ENCODE measurements at regions not wholly inside any gene's neighbourhood (a gene's known extent, or its start where the extent isn't known, plus 50 kb on each side); places are given as distances from the start of the nearest gene placed in this dataset.
A peak's percentile ranks its signal among the peaks of the same experiment; 100 is the strongest.

- H3K27ac ChIP-seq: peak overlapping the region; percentile 97 to 100 (median 99)
- no peaks in the 10 kb centered on the region for H3K9me3 ChIP-seq
- WGBS, 2 donors: 92 to 93% methylated on average over 3 of the region's 3 CpGs
- TF ChIP-seq CTCF (IDR thresholded peaks at IDR 0.05): no peak
- H3K36me3 ChIP-seq: no peaks in the 10 kb centered on the region
- no peaks in the 10 kb centered on the region for H3K27me3 ChIP-seq
- intact Hi-C loops (cut with DNase I): loop anchor here (10.0 kb wide), 1 partner anchor 92 kb away; no protein-coding TSS in a partner anchor
- peaks cover 50 to 80% of the 10 kb centered on the region in 2 donors for H3K4me1 ChIP-seq
- no peak for DNase-seq
- H3K4me3 ChIP-seq (replicated peaks in 1 of 3): no peak overlapping the region
Observed at GRCh38 chr7:130902755-130903357, 168.8 kb upstream of the KLF14 start.

DNA sequence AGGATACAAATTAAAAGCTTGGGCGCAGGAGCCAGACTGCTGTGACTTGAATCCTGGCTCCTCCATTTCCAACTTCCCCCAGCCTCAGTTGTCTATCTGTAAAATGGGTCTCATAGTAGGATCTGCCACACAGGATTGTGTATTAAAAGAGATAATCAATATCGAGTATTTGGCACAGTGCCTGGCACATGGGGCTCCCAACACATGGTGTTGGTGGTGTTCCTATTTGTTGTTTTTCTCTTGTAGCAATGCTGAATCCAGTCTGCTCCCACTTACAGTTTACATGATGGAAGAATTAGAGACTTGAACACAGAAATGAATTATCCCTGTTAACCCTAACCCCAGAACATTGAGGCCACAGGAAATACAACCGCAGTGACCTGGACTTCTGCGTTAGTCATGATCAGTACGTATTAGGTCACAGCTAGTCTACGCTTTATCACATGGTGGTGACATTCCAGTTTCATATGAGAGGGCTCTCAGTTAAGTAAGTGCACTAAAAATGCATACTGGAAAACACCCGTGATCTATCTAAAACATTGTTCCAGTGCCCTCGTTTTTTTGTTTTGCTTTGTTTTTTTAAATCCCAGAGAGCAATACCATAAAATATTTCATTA lies 169.5 kb upstream of the KLF14 start:
- peaks cover 45 to 74% of the 10 kb centered on the region in 2 donors for H3K4me1 ChIP-seq
- intact Hi-C loops (cut with DNase I): loop anchor here (10.0 kb wide), 1 partner anchor 91 kb away; no protein-coding TSS in a partner anchor
- peak overlapping the region; percentile 97 to 100 (median 99) for H3K27ac ChIP-seq
- TF ChIP-seq POLR2A (IDR thresholded peaks at IDR 0.05): no peak
- no peaks in the 10 kb centered on the region for H3K27me3 ChIP-seq
- no peaks in the 10 kb centered on the region for H3K9me3 ChIP-seq
- 79 to 85% methylated on average over 8 of the region's 8 CpGs for WGBS, 2 donors
- no peaks in the 10 kb centered on the region for H3K36me3 ChIP-seq
- DNase-seq: no peak
- no peak overlapping the region for H3K4me3 ChIP-seq (replicated peaks in 1 of 3)

GRCh38 chr7:130904031-130904757 lies 170.2 kb upstream of the KLF14 start:
- H3K27me3 ChIP-seq: no peaks in the 10 kb centered on the region
- H3K27ac ChIP-seq: peak overlapping the region; percentile 97 to 100 (median 99)
- no peaks in the 10 kb centered on the region for H3K9me3 ChIP-seq
- 77 to 86% methylated on average over 9 of the region's 9 CpGs for WGBS, 2 donors
- no peak overlapping the region for H3K4me3 ChIP-seq (replicated peaks in 1 of 3)
- intact Hi-C loops (cut with DNase I): loop anchor here (10.0 kb wide), 1 partner anchor 91 kb away; no protein-coding TSS in a partner anchor
- H3K4me1 ChIP-seq: peaks cover 38 to 68% of the 10 kb centered on the region in 2 donors
- DNase-seq: no peak
- no peaks in the 10 kb centered on the region for H3K36me3 ChIP-seq
- TF ChIP-seq CTCF (IDR thresholded peaks at IDR 0.05): no peak
- no peak for TF ChIP-seq POLR2A (IDR thresholded peaks at IDR 0.05)

DNA sequence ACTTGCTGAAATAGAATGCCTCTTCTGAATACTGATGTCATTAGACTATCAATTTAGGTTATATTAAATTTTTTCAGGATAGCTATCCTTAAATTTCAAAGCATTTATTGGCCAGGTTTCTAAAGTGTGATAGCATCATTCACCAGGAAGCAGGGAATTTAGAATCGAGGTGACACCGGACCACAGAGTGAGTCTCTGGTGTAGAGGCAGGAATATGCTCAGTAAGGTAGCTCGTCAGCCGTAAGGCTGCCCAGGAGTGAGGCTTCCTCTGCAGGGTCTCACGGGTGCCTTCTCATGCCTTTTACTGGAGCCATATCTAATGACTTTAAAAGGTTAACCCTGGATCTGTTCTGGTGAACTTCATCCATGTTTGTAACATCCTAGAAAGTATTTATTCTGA lies 170.8 kb upstream of the KLF14 start:
- 79 to 91% methylated on average over 5 of the region's 5 CpGs for WGBS, 2 donors
- H3K36me3 ChIP-seq: no peaks in the 10 kb centered on the region
- intact Hi-C loops (cut with DNase I): loop anchor here (10.0 kb wide), 1 partner anchor 90 kb away; no protein-coding TSS in a partner anchor

More for the DNA sequence above, 170.8 kb upstream of the KLF14 start:
- no peak for DNase-seq
- H3K27ac ChIP-seq: peak overlapping the region; percentile 97 to 100 (median 99)
- H3K27me3 ChIP-seq: no peaks in the 10 kb centered on the region
- no peaks in the 10 kb centered on the region for H3K9me3 ChIP-seq
- H3K4me1 ChIP-seq: peaks cover 32 to 68% of the 10 kb centered on the region in 2 donors
- H3K4me3 ChIP-seq (replicated peaks in 1 of 3): no peak overlapping the region
- TF ChIP-seq CTCF (IDR thresholded peaks at IDR 0.05): no peak
- no peak for TF ChIP-seq POLR2A (IDR thresholded peaks at IDR 0.05)
